GM12865 (cell line): ENCODE measurements at regions not wholly inside any gene's neighbourhood (a gene's known extent, or its start where the extent isn't known, plus 50 kb on each side); places are given as distances from the start of the nearest gene placed in this dataset.
A peak's percentile ranks its signal among the peaks of the same experiment; 100 is the strongest.

Experiments
- DNase-seq: peaks from one replicate; pipeline ENCODE4 v3.0.0; 2010; ENCODE audit warnings: low read depth
- H3K4me3 ChIP-seq: 2 replicates; pipeline ENCODE4 v1.5.1; 2011; ENCODE audit warnings: mild to moderate bottlenecking, low read depth, low read length, control low read depth
- TF ChIP-seq, protein P1 (sequence below): IDR thresholded peaks from 2 replicates; pipeline ENCODE4 v1.5.1; 2011; ENCODE audit warnings: low read length, control low read depth, low read depth, inconsistent platforms; ENCODE audit not compliant: insufficient read depth; ENCODE audit errors: missing control alignments

DNA sequence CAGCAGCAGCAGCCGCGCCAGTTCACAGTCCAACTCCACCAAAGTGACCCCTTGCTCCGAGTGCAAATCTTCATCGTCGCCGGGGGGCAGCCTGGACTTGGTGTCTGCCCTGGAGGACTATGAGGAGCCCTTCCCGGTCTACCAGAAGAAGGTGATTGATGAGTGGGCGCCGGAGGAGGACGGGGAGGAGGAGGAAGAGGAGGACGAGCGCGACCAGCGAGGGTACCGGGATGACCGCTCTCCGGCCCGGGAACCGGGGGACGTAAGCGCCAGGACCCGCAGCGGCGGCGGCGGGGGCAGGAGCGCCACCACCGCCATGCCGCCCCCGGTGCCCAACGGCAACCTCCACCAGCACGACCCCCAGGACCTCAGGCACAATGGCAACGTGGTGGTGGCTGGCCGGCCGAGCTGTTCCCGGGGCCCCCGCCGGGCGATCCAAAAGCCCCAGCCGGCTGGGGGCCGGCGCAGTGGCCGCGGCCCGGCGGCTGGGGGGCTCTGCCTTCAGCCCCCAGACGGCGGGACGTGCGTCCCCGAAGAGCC is 224.1 kb upstream of the IL12A start:
- no peak for DNase-seq
- TF ChIP-seq, protein P1, sequence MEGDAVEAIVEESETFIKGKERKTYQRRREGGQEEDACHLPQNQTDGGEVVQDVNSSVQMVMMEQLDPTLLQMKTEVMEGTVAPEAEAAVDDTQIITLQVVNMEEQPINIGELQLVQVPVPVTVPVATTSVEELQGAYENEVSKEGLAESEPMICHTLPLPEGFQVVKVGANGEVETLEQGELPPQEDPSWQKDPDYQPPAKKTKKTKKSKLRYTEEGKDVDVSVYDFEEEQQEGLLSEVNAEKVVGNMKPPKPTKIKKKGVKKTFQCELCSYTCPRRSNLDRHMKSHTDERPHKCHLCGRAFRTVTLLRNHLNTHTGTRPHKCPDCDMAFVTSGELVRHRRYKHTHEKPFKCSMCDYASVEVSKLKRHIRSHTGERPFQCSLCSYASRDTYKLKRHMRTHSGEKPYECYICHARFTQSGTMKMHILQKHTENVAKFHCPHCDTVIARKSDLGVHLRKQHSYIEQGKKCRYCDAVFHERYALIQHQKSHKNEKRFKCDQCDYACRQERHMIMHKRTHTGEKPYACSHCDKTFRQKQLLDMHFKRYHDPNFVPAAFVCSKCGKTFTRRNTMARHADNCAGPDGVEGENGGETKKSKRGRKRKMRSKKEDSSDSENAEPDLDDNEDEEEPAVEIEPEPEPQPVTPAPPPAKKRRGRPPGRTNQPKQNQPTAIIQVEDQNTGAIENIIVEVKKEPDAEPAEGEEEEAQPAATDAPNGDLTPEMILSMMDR = no peak
- peak overlapping the region; percentile 54 for H3K4me3 ChIP-seq

DNA sequence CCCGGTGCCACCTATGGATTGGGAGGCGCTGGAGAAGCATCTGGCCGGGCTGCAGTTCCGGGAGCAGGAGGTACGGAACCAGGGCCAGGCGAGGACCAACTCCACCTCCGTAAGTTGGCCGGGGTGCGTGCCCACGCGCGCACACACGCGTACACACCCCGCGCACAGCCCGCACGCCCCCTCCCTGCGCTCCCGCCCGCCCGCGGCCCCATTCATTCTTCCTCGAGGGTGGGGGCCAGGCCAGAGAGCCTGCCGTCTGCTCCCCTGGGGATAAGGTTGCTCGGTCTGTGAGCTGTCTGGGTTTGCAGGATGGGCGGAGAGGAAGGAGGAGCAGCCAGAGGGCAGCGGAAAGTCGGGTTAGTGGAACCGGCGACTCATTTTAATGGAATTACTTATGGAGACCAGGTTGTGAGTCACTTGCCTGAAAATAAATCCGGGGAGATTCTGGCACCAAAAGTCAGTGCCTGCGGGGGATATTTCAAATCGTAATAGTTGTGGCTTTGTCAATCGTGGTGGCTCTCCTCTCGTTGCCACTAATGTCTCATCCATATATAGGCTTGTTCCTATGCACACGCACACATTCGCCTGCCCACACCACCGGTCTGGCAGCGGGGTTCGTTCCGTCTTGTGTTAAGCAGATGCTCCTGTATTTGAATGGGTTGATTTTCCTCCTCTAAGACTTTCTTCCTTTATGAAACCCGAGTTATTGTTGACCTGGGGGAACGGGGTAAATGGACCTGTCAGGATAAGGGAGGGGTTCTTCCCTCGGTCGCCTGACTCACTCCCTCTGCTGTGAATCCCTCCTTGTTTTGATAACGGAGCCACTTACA is 223.4 kb upstream of the IL12A start:
- no peak overlapping the region; the same call in 1 of the 2 replicates for H3K4me3 ChIP-seq
- no peak for DNase-seq
- TF ChIP-seq, protein P1 = no peak

DNA sequence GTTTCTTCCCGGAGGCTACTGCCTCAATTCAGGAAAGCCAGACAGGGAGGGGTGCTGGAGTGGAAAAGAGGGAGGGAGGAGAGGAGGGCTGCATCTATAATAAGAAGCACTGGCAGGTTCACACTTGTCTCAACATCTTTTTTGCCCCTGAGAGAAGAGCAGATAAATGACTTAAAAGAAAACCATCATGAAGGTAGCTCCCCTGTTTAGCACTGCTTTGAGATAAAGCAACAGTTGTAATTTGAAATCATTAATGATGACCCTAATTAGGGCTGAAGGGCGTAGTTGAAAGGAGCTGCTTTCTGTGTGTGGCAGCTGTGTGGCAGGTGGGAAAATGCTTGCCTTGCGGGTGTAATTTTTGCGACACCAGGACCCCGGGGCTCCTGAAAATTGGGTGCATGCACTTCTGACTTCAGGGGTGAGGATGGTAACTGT is 222.8 kb upstream of the IL12A start:
- H3K4me3 ChIP-seq = no peak overlapping the region
- TF ChIP-seq, protein P1 = no peak
- no peak for DNase-seq

DNA sequence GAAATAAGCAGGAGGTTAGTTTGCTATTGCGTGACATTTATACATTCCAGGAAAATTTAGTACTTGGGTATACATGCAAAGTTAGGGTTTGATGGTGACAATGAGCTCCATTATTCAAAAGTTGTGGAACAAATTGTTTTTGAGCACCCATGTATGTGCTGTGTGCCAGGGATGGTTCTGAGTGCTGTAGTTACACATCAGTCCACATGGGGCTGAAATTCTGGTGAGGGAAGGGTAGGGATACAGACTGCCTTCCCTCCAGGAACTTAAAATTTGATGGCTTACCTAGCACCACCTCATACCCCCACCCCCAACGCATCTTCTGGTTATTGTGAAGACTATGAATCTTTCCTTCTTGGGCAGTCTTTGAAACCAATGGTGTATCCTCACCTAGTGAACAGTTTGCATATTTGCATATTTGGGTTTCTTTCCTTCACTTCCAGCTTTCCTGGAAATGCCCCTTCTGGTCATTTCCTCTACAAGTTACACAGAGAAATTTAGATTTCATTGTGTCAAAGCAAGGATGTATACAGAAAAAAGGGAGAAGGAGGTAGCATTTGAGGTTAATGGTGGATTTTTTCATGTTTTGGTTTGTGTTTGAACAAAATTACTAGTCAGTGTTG is 222.0 kb upstream of the IL12A start:
- DNase-seq = no peak
- TF ChIP-seq, protein P1 = no peak
- H3K4me3 ChIP-seq = no peak overlapping the region

DNA sequence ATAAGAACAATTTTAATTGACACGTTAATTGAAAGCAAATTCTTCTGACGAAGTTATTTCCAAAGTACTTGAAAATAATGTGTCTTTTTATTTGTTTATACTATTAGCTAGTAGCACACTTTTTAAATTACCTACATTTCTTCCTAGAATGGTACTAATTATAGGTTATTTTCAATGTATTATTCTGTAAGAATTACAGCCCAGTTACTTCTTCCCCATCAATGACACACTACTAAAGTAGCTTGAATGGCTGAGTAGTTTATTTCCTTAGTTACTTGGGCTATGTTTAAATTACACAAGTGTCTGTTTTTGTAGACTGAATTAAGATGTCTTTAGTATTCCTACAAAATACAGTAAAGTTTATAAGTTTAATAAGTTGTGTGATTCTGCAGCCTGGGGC is 217.6 kb upstream of the IL12A start:
- TF ChIP-seq, protein P1 = no peak
- no peak for DNase-seq
- H3K4me3 ChIP-seq = no peak overlapping the region

DNA sequence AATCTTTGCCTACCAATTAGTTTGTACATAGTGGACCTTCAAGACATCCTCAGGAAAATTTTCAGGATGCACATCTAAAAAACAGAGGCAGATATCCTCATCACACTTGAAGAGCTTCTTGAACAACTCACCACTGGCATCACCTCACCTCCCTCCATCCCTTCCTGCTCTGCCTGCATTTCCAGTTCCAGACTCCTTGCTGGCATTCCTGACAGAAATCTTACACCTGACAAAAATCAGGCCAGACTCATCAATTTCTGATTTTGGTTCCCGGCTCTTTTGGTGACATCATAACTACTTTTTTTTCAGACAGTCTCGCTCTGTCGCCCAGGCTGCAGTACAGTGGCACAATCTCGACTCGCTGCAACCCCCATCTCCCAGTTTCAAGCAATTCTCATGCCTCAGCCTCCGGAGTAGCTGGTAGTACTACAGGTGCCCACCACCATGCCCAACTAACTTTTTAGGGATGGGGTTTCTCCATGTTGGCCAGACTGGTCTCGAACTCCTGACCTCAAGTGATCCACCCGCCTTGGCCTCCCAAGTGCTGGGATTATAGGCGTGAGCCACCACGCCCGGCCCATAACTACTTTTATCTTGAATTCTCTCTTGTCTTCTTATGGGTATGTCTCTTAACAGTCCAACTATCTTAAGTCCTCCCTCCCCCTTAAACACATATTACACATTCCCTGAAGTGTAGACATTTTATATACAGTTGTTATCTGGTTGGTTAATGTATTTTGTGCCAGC is 216.6 kb upstream of the IL12A start:
- TF ChIP-seq, protein P1 = no peak
- no peak for DNase-seq
- no peak overlapping the region for H3K4me3 ChIP-seq
